GM10266 (cell line): ENCODE measurements at regions not wholly inside any gene's neighbourhood (a gene's known extent, or its start where the extent isn't known, plus 50 kb on each side); places are given as distances from the start of the nearest gene placed in this dataset.

Experiments used
- DNase-seq: peaks from one replicate; pipeline ENCODE4 v3.0.0; 2012; ENCODE audit errors: extremely low spot score
- TF ChIP-seq, protein P1 (sequence below): IDR thresholded peaks from 2 replicates; pipeline ENCODE4 v1.5.1; 2012; ENCODE audit warnings: mild to moderate bottlenecking, low read depth; ENCODE audit not compliant: control insufficient read depth, insufficient read depth; ENCODE audit errors: missing control alignments

GRCh38 chr14:32003585-32003984, 73.5 kb upstream of the ARHGAP5 start:
- TF ChIP-seq, protein P1, sequence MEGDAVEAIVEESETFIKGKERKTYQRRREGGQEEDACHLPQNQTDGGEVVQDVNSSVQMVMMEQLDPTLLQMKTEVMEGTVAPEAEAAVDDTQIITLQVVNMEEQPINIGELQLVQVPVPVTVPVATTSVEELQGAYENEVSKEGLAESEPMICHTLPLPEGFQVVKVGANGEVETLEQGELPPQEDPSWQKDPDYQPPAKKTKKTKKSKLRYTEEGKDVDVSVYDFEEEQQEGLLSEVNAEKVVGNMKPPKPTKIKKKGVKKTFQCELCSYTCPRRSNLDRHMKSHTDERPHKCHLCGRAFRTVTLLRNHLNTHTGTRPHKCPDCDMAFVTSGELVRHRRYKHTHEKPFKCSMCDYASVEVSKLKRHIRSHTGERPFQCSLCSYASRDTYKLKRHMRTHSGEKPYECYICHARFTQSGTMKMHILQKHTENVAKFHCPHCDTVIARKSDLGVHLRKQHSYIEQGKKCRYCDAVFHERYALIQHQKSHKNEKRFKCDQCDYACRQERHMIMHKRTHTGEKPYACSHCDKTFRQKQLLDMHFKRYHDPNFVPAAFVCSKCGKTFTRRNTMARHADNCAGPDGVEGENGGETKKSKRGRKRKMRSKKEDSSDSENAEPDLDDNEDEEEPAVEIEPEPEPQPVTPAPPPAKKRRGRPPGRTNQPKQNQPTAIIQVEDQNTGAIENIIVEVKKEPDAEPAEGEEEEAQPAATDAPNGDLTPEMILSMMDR, result no peak
- no peak for DNase-seq

DNA sequence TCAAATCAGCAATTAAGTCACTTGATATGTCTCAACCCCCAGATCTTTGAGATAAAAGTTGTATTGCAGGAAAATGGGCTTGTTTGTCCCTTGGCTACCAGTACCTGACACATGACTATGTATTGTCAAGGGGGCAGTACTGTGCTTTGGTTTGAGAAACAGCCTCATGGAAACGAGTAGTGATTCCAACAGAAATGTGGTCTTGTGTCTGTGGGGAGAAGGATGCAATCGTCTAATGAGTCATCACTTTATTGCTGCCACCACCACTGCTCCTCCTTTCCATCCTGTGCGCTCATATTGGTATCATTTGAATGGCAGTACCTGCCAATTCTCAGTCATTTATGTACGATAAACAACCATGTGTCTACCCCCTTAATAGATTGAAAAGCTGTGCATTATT, 72.8 kb upstream of the ARHGAP5 start:
- TF ChIP-seq, protein P1, result no peak
- DNase-seq, result no peak

- DNase-seq, result no peak
- TF ChIP-seq, protein P1, result no peak
Observed at GRCh38 chr14:32005628-32006027, 71.5 kb upstream of the ARHGAP5 start.

DNA sequence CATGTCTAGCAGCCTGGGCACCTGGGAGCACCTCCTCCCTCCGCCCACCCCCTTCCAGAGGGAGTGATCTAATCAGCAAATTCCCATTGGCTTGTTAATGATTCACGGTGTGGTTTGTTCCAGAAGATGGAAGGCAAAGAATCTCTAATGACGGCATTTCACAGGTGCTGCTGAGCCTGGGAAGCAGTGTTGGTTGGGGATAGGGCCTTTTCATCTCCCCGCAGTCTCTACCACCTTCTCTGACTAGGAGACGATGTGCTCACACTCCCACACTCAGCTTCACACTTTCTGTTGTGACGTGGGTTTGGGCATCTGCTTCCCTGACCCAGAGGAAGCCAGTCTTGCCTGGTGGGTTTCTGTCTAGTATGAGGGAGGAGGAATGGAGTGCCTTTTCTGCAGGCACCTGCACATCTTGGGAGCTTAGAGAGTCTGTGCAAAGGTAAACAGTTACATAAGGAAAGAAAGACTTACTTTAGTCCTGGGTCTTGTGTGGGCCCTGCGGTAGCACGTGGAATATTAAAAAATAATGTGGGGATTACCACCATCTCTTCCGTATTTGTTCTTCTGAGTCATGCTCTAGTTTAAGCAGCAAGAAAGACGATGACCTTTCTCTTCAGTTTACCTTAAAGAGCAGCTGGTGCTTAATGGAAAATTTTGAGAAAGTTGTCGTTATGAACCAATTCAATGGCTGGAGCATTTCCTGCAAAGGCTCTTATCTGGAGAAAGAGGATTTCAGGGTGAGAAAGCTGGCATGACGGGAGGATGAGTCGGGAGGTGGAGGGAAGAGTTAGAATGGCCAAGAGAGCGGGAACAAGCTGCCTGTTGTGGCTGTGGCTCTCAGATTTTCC, 70.6 kb upstream of the ARHGAP5 start:
- DNase-seq, result no peak
- TF ChIP-seq, protein P1, result no peak

DNA sequence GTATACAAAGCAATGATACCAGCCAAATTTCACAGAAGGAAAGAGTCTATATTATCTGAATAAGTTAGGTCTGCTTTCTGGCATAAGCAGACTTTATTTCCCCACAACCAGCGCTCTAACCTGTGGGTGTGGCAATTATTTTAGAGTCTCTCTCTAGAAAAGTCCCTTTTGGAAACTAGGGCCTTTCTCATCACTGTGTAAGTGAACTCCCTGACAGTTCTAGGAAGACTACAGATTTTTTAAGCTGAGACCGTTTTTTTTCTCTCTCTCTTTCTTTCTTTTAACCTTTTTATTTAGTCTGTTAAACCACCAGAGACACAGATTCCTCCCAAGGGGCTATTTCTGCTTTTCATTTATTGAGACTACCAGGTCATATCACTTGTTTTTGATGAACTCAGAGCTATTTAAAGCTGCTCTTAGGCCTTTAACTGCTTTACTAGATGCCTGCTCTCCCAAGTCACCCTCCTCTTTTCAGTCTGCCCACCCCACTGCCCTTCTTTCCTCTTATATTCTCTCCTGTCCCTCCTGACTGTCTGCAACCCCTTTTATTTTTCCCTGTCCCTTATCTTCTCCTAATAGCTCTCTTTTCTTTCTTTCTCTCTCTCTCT, 69.2 kb upstream of the ARHGAP5 start:
- DNase-seq, result no peak

GRCh38 chr14:32008602-32009193, 68.4 kb upstream of the ARHGAP5 start:
- DNase-seq, result no peak
- TF ChIP-seq, protein P1, result no peak

More for the DNA sequence above, 69.2 kb upstream of the ARHGAP5 start:
- TF ChIP-seq, protein P1, result no peak
